GM23338 (cell line): ENCODE measurements at regions not wholly inside any gene's neighbourhood (a gene's known extent, or its start where the extent isn't known, plus 50 kb on each side); places are given as distances from the start of the nearest gene placed in this dataset.
A peak's percentile ranks its signal among the peaks of the same experiment; 100 is the strongest.

ENCODE experiments used
- ATAC-seq: fragments of 200-7000 bp; cut with Tn5 transposase; 3 replicates; pipeline ENCODE4 v1.9.1; 2020
- DNase-seq: peaks from one replicate; pipeline ENCODE4 v3.0.0-alpha.2; 2015; ENCODE audit warnings: low spot score
- H2AFZ ChIP-seq: fragments of 200-600 bp; sonication (generic); 2 replicates; pipeline ENCODE4 v1.8.0; 2016; ENCODE audit warnings: antibody characterized with exemption, mild to moderate bottlenecking, moderate library complexity
- H3F3A ChIP-seq: fragments of 200-600 bp; sonication (generic); replicated peaks from 2 replicates; pipeline ENCODE4 v1.8.0; 2017; ENCODE audit warnings: antibody characterized with exemption, mixed run types, low read depth
- H3K27ac ChIP-seq: fragments of 200-600 bp; sonication (generic); 2 replicates; pipeline ENCODE4 v1.6.1; 2016; ENCODE audit warnings: low read depth
- H3K27me3 ChIP-seq: fragments of 200-600 bp; sonication (generic); 2 replicates; pipeline ENCODE4 v1.8.0; 2016; ENCODE audit warnings: mild to moderate bottlenecking, mixed run types, moderate library complexity; ENCODE audit not compliant: insufficient read depth
- H3K36me3 ChIP-seq: fragments of 200-600 bp; sonication (generic); 2 replicates; pipeline ENCODE4 v1.8.0; 2016; ENCODE audit warnings: mild to moderate bottlenecking; ENCODE audit not compliant: insufficient read depth
- H3K4me1 ChIP-seq: fragments of 200-600 bp; sonication (generic); 2 replicates; pipeline ENCODE4 v1.8.0; 2016; ENCODE audit warnings: mild to moderate bottlenecking, moderate library complexity; ENCODE audit not compliant: insufficient read depth
- H3K4me2 ChIP-seq: fragments of 200-600 bp; sonication (generic); 2 replicates; pipeline ENCODE4 v1.7.1; 2017; ENCODE audit warnings: mixed run types
- H3K4me3 ChIP-seq: fragments of 200-600 bp; sonication (generic); 2 replicates; pipeline ENCODE4 v1.6.1; 2016; ENCODE audit warnings: mixed run types
- H3K79me2 ChIP-seq: fragments of 200-600 bp; sonication (generic); replicated peaks from 2 replicates; pipeline ENCODE4 v1.8.0; 2017; ENCODE audit warnings: mild to moderate bottlenecking; ENCODE audit not compliant: insufficient read depth
- H3K9me2 ChIP-seq: fragments of 200-600 bp; sonication (generic); 2 replicates; pipeline ENCODE4 v1.8.0; 2017; ENCODE audit not compliant: insufficient read depth
- H4K20me1 ChIP-seq: fragments of 200-600 bp; sonication (generic); replicated peaks from 2 replicates; pipeline ENCODE4 v1.8.0; 2017; ENCODE audit warnings: mild to moderate bottlenecking; ENCODE audit not compliant: insufficient read depth
- H3K27ac Mint-ChIP-seq: 2 replicates; pipeline ENCODE4 v1.8.0; 2020; ENCODE audit warnings: inconsistent platforms, mild to moderate bottlenecking, moderate library complexity, mixed read lengths
- H3K27me3 Mint-ChIP-seq: 3 replicates; pipeline ENCODE4 v1.8.0; 2022; ENCODE audit warnings: low read depth, mild to moderate bottlenecking, moderate library complexity, mixed read lengths, inconsistent platforms; ENCODE audit not compliant: insufficient read depth, poor library complexity
- H3K36me3 Mint-ChIP-seq: 3 replicates; pipeline ENCODE4 v1.8.0; 2021; ENCODE audit warnings: low read depth, mild to moderate bottlenecking, inconsistent platforms, moderate library complexity, mixed read lengths
- H3K4me1 Mint-ChIP-seq: 3 replicates; pipeline ENCODE4 v1.8.0; 2020; ENCODE audit warnings: mild to moderate bottlenecking, inconsistent platforms, mixed read lengths
- H3K4me3 Mint-ChIP-seq: 3 replicates; pipeline ENCODE4 v1.8.0; 2021; ENCODE audit warnings: moderate library complexity, mild to moderate bottlenecking, inconsistent platforms, mixed read lengths
- H3K9me3 Mint-ChIP-seq: 3 replicates; pipeline ENCODE4 v1.8.0; 2020; ENCODE audit warnings: moderate library complexity, mild to moderate bottlenecking, inconsistent platforms, mixed read lengths
- CREB1 ChIP-seq: fragments of 250-450 bp; sonication (Bioruptor Pico); IDR thresholded peaks from 2 replicates; pipeline ENCODE4 v1.5.0; 2020; ENCODE audit warnings: low read depth, mild to moderate bottlenecking, moderate library complexity
- EZH2 ChIP-seq: fragments of 200-600 bp; sonication (generic); IDR thresholded peaks from one replicate; pipeline ENCODE4 v1.8.0; 2017; ENCODE audit warnings: antibody characterized with exemption, mild to moderate bottlenecking, low read depth; ENCODE audit not compliant: unreplicated experiment
- EZH2phosphoT487 ChIP-seq: fragments of 200-600 bp; sonication (generic); IDR thresholded peaks from one replicate; pipeline ENCODE4 v1.8.1; 2018; ENCODE audit warnings: antibody characterized with exemption; ENCODE audit not compliant: unreplicated experiment
- JUNB ChIP-seq: IDR thresholded peaks from one replicate; pipeline ENCODE4 v1.6.1; 2016; ENCODE audit warnings: antibody characterized with exemption; ENCODE audit not compliant: unreplicated experiment
- NANOG ChIP-seq: IDR thresholded peaks from 2 replicates; pipeline ENCODE4 v1.6.1; 2016; ENCODE audit warnings: antibody characterized with exemption, borderline replicate concordance
- POLR2AphosphoS5 ChIP-seq: IDR thresholded peaks from 2 replicates; pipeline ENCODE4 v1.6.1; 2016; ENCODE audit warnings: antibody characterized with exemption, low read depth
- STAT1 ChIP-seq: IDR thresholded peaks from one replicate; pipeline ENCODE4 v1.6.1; 2016; ENCODE audit warnings: antibody characterized with exemption; ENCODE audit not compliant: unreplicated experiment
- ZNF114 ChIP-seq: fragments of 250-450 bp; sonication (Bioruptor Pico); IDR thresholded peaks from 2 replicates; pipeline ENCODE4 v1.5.0; 2020; ENCODE audit warnings: mild to moderate bottlenecking, moderate library complexity
- ZNF331 ChIP-seq: fragments of 250-450 bp; sonication (Bioruptor Pico); IDR thresholded peaks from 2 replicates; pipeline ENCODE4 v1.5.0; 2020; ENCODE audit warnings: low read depth, mild to moderate bottlenecking, moderate library complexity
- TF ChIP-seq, protein P1 (sequence below): fragments of 250-450 bp; sonication (Bioruptor Pico); IDR thresholded peaks from 2 replicates; pipeline ENCODE4 v1.5.0; 2020; ENCODE audit warnings: mild to moderate bottlenecking, moderate library complexity
- TF ChIP-seq, protein P2 (sequence below), 2 experiments: fragments of 200-600 bp in 1 of 2; sonication (generic) in 1 of 2; conservative IDR thresholded peaks; 2 replicates each; pipeline versions ENCODE4 v1.5.1 to v1.6.1; 2016 to 2017; ENCODE audit warnings: antibody characterized with exemption in 2 of 2, low read depth in 2 of 2, mild to moderate bottlenecking in 2 of 2, moderate library complexity in 1 of 2
- TF ChIP-seq, protein P3 (sequence below): IDR thresholded peaks from 2 replicates; pipeline ENCODE4 v1.6.1; 2016; ENCODE audit warnings: antibody characterized with exemption
- TF ChIP-seq, protein P4 (sequence below): IDR thresholded peaks from one replicate; pipeline ENCODE4 v1.6.1; 2018; ENCODE audit warnings: antibody characterized with exemption; ENCODE audit not compliant: unreplicated experiment

GRCh38 chr13:34731486-34731885, 210.6 kb upstream of the NBEA start:
- Mint-ChIP-seq H3K4me3 (no peak overlapping the region), H3K27me3 (peaks cover 2% of the 10 kb centered on the region)

More at GRCh38 chr13:34731486-34731885, 210.6 kb upstream of the NBEA start:
- Histone ChIP-seq H3K27ac (no peak overlapping the region), H3K4me1 (no peaks in the 10 kb centered on the region), H3K4me3 (no peak overlapping the region), H3K27me3 (no peaks in the 10 kb centered on the region), H2AFZ (no peak overlapping the region), H3K36me3 (no peaks in the 10 kb centered on the region), H3K9me2 (no peaks in the 10 kb centered on the region; the same call in 1 of the 2 replicates), H3F3A (no peaks in the 10 kb centered on the region), H3K4me2 (no peak overlapping the region), H4K20me1 (no peaks in the 10 kb centered on the region), H3K79me2 (no peaks in the 10 kb centered on the region)
- DNase-seq (no peak), ATAC-seq (no peak)
- Mint-ChIP-seq H3K4me1 (peaks cover 13% of the 10 kb centered on the region; the same call in 2 of the 3 replicates), H3K9me3 (no peaks in the 10 kb centered on the region), H3K27ac (0 out of 2 replicates have a peak overlapping the region, but pooled peaks have one; percentile 41), H3K36me3 (no peaks in the 10 kb centered on the region; the same call in 2 of the 3 replicates)
- TF ChIP-seq EZH2 (no peak), JUNB (no peak), ZNF114 (CRISPR knock-in tag) (no peak), ZNF331 (no peak), POLR2AphosphoS5 (no peak), STAT1 (no peak), EZH2phosphoT487 (no peak), NANOG (no peak), CREB1 (CRISPR knock-in tag) (no peak)
- TF ChIP-seq, protein P1, sequence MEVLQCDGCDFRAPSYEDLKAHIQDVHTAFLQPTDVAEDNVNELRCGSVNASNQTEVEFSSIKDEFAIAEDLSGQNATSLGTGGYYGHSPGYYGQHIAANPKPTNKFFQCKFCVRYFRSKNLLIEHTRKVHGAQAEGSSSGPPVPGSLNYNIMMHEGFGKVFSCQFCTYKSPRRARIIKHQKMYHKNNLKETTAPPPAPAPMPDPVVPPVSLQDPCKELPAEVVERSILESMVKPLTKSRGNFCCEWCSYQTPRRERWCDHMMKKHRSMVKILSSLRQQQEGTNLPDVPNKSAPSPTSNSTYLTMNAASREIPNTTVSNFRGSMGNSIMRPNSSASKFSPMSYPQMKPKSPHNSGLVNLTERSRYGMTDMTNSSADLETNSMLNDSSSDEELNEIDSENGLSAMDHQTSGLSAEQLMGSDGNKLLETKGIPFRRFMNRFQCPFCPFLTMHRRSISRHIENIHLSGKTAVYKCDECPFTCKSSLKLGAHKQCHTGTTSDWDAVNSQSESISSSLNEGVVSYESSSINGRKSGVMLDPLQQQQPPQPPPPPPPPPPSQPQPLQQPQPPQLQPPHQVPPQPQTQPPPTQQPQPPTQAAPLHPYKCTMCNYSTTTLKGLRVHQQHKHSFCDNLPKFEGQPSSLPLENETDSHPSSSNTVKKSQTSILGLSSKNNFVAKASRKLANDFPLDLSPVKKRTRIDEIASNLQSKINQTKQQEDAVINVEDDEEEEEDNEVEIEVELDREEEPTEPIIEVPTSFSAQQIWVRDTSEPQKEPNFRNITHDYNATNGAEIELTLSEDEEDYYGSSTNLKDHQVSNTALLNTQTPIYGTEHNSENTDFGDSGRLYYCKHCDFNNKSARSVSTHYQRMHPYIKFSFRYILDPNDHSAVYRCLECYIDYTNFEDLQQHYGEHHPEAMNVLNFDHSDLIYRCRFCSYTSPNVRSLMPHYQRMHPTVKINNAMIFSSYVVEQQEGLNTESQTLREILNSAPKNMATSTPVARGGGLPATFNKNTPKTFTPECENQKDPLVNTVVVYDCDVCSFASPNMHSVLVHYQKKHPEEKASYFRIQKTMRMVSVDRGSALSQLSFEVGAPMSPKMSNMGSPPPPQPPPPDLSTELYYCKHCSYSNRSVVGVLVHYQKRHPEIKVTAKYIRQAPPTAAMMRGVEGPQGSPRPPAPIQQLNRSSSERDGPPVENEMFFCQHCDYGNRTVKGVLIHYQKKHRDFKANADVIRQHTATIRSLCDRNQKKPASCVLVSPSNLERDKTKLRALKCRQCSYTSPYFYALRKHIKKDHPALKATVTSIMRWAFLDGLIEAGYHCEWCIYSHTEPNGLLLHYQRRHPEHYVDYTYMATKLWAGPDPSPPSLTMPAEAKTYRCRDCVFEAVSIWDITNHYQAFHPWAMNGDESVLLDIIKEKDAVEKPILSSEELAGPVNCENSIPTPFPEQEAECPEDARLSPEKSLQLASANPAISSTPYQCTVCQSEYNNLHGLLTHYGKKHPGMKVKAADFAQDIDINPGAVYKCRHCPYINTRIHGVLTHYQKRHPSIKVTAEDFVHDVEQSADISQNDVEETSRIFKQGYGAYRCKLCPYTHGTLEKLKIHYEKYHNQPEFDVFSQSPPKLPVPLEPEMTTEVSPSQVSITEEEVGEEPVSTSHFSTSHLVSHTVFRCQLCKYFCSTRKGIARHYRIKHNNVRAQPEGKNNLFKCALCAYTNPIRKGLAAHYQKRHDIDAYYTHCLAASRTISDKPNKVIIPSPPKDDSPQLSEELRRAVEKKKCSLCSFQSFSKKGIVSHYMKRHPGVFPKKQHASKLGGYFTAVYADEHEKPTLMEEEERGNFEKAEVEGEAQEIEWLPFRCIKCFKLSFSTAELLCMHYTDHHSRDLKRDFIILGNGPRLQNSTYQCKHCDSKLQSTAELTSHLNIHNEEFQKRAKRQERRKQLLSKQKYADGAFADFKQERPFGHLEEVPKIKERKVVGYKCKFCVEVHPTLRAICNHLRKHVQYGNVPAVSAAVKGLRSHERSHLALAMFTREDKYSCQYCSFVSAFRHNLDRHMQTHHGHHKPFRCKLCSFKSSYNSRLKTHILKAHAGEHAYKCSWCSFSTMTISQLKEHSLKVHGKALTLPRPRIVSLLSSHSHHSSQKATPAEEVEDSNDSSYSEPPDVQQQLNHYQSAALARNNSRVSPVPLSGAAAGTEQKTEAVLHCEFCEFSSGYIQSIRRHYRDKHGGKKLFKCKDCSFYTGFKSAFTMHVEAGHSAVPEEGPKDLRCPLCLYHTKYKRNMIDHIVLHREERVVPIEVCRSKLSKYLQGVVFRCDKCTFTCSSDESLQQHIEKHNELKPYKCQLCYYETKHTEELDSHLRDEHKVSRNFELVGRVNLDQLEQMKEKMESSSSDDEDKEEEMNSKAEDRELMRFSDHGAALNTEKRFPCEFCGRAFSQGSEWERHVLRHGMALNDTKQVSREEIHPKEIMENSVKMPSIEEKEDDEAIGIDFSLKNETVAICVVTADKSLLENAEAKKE (CRISPR knock-in tag), result no peak
- TF ChIP-seq, protein P2, sequence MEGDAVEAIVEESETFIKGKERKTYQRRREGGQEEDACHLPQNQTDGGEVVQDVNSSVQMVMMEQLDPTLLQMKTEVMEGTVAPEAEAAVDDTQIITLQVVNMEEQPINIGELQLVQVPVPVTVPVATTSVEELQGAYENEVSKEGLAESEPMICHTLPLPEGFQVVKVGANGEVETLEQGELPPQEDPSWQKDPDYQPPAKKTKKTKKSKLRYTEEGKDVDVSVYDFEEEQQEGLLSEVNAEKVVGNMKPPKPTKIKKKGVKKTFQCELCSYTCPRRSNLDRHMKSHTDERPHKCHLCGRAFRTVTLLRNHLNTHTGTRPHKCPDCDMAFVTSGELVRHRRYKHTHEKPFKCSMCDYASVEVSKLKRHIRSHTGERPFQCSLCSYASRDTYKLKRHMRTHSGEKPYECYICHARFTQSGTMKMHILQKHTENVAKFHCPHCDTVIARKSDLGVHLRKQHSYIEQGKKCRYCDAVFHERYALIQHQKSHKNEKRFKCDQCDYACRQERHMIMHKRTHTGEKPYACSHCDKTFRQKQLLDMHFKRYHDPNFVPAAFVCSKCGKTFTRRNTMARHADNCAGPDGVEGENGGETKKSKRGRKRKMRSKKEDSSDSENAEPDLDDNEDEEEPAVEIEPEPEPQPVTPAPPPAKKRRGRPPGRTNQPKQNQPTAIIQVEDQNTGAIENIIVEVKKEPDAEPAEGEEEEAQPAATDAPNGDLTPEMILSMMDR (conservative IDR thresholded peaks at IDR 0.05; ENCODE audit: low read depth in 2 of 2), result no peak
- TF ChIP-seq, protein P3, sequence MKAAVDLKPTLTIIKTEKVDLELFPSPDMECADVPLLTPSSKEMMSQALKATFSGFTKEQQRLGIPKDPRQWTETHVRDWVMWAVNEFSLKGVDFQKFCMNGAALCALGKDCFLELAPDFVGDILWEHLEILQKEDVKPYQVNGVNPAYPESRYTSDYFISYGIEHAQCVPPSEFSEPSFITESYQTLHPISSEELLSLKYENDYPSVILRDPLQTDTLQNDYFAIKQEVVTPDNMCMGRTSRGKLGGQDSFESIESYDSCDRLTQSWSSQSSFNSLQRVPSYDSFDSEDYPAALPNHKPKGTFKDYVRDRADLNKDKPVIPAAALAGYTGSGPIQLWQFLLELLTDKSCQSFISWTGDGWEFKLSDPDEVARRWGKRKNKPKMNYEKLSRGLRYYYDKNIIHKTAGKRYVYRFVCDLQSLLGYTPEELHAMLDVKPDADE, result no peak
- TF ChIP-seq, protein P4, sequence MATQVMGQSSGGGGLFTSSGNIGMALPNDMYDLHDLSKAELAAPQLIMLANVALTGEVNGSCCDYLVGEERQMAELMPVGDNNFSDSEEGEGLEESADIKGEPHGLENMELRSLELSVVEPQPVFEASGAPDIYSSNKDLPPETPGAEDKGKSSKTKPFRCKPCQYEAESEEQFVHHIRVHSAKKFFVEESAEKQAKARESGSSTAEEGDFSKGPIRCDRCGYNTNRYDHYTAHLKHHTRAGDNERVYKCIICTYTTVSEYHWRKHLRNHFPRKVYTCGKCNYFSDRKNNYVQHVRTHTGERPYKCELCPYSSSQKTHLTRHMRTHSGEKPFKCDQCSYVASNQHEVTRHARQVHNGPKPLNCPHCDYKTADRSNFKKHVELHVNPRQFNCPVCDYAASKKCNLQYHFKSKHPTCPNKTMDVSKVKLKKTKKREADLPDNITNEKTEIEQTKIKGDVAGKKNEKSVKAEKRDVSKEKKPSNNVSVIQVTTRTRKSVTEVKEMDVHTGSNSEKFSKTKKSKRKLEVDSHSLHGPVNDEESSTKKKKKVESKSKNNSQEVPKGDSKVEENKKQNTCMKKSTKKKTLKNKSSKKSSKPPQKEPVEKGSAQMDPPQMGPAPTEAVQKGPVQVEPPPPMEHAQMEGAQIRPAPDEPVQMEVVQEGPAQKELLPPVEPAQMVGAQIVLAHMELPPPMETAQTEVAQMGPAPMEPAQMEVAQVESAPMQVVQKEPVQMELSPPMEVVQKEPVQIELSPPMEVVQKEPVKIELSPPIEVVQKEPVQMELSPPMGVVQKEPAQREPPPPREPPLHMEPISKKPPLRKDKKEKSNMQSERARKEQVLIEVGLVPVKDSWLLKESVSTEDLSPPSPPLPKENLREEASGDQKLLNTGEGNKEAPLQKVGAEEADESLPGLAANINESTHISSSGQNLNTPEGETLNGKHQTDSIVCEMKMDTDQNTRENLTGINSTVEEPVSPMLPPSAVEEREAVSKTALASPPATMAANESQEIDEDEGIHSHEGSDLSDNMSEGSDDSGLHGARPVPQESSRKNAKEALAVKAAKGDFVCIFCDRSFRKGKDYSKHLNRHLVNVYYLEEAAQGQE, result no peak
